GM12892 (cell line): ENCODE measurements at regions not wholly inside any gene's neighbourhood (a gene's known extent, or its start where the extent isn't known, plus 50 kb on each side); places are given as distances from the start of the nearest gene placed in this dataset.
"Not testable (repeated sequence)": the region's sequence is repeated elsewhere in the genome, so short reads cannot be mapped to it uniquely, and the experiment has no call there.

Experiments
- POLR2A ChIP-seq: IDR thresholded peaks from 2 replicates; pipeline ENCODE4 v1.6.1; 2011; ENCODE audit warnings: low read depth, low read length, control low read depth
- TAF1 ChIP-seq: IDR thresholded peaks from 2 replicates; pipeline ENCODE4 v1.6.1; 2011; ENCODE audit warnings: low read depth, mild to moderate bottlenecking, control low read depth, low read length, borderline replicate concordance

DNA sequence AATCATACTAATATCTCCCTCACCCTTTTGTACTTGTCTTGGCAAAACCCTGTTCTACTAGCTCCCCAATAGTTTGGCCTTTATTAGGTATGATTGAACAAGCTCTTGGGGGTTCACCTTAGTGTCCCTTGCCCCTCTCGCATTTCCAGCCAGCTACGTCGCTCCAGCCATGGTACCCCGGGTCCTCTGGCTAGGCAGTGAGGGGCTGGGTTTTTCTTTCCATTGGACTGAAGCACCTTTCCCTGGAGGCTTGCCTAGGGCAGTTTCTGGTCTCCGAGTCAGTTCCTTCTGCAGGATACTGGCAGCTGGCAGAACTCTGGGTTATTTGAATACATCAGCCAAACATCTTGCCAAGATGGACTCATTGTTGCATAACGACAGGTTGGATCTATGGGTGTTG is 76.3 kb upstream of the NBPF19 start:
- TF ChIP-seq POLR2A, TAF1: not testable (repeated sequence)
